Erythroblast (primary cell): ENCODE measurements at regions not wholly inside any gene's neighbourhood (a gene's known extent, or its start where the extent isn't known, plus 50 kb on each side); places are given as distances from the start of the nearest gene placed in this dataset.

Experiments used
- DNase-seq, 2 experiments: peaks; one replicate each; lab custom pipeline; 2025; lab: John Stamatoyannopoulos, UW
- GATA1 ChIP-seq: IDR thresholded peaks from 2 replicates; pipeline ENCODE4 v1.6.1; 2011; ENCODE audit warnings: low read depth, mild to moderate bottlenecking, control low read depth, low read length, moderate library complexity
- POLR2A ChIP-seq: IDR thresholded peaks from 2 replicates; pipeline ENCODE4 v1.6.1; 2011; ENCODE audit warnings: mild to moderate bottlenecking, low read length

- no peak for DNase-seq
- TF ChIP-seq GATA1 (no peak), POLR2A (no peak)
Observed at GRCh38 chr5:4130819-4131218, 535.2 kb downstream of the IRX1 start.

- DNase-seq, result no peak
- no peak for TF ChIP-seq POLR2A
- TF ChIP-seq GATA1, result no peak
Observed at GRCh38 chr5:4137781-4138180, 542.1 kb downstream of the IRX1 start.

GRCh38 chr5:4142842-4143241 is 547.2 kb downstream of the IRX1 start:
- no peak for DNase-seq
- TF ChIP-seq POLR2A (no peak), GATA1 (no peak)

GRCh38 chr5:4144411-4145007 is 548.9 kb downstream of the IRX1 start:
- TF ChIP-seq POLR2A (no peak), GATA1 (no peak)
- no peak for DNase-seq

- TF ChIP-seq GATA1 (no peak), POLR2A (no peak)
- DNase-seq, result no peak
Observed at GRCh38 chr5:4145511-4145910, 549.9 kb downstream of the IRX1 start.

GRCh38 chr5:4148009-4148408 is 552.4 kb downstream of the IRX1 start:
- TF ChIP-seq GATA1 (no peak), POLR2A (no peak)

GRCh38 chr5:4150067-4150466 is 554.4 kb downstream of the IRX1 start:
- DNase-seq, result no peak
- TF ChIP-seq GATA1, result no peak
- no peak for TF ChIP-seq POLR2A

More at GRCh38 chr5:4148009-4148408, 552.4 kb downstream of the IRX1 start:
- no peak for DNase-seq

GRCh38 chr5:4156153-4156552 is 560.5 kb downstream of the IRX1 start:
- no peak for TF ChIP-seq POLR2A
- no peak for TF ChIP-seq GATA1
- no peak for DNase-seq

GRCh38 chr5:4156889-4157288 is 561.3 kb downstream of the IRX1 start:
- DNase-seq, result no peak
- TF ChIP-seq GATA1, result no peak
- TF ChIP-seq POLR2A, result no peak

- no peak for TF ChIP-seq POLR2A
- no peak for TF ChIP-seq GATA1
- DNase-seq, result no peak
Observed at GRCh38 chr5:4158750-4159447, 563.3 kb downstream of the IRX1 start.

- DNase-seq, result no peak
- TF ChIP-seq GATA1 (no peak), POLR2A (no peak)
Observed at GRCh38 chr5:4159681-4160080, 564.0 kb downstream of the IRX1 start.

GRCh38 chr5:4164167-4164566 is 568.5 kb downstream of the IRX1 start:
- TF ChIP-seq GATA1 (no peak), POLR2A (no peak)
- DNase-seq, result no peak

- DNase-seq, result no peak
- TF ChIP-seq GATA1 (no peak), POLR2A (no peak)
Observed at GRCh38 chr5:4180703-4181102, 585.1 kb downstream of the IRX1 start.

GRCh38 chr5:4182144-4182543 is 586.5 kb downstream of the IRX1 start:
- DNase-seq, result no peak
- TF ChIP-seq POLR2A, result no peak
- TF ChIP-seq GATA1, result no peak

- TF ChIP-seq GATA1, result no peak
- TF ChIP-seq POLR2A, result no peak
- DNase-seq, result no peak
Observed at GRCh38 chr5:4185127-4185526, 589.5 kb downstream of the IRX1 start.
